HEK293 (cell line): ENCODE measurements at regions not wholly inside any gene's neighbourhood (a gene's known extent, or its start where the extent isn't known, plus 50 kb on each side); places are given as distances from the start of the nearest gene placed in this dataset.
"Not testable (repeated sequence)": the region's sequence is repeated elsewhere in the genome, so short reads cannot be mapped to it uniquely, and the experiment has no call there.

Experiments
- CTCF ChIA-PET: fragments of 350-600 bp; formaldehyde crosslinking; extraction: SDS; loops from one replicate; lab custom pipeline; 2021; ENCODE audit warnings: antibody characterized with exemption; lab: Yijun Ruan, JAX
- POLR2A ChIA-PET: fragments of 300-600 bp; formaldehyde crosslinking; extraction: SDS; loops from one replicate; lab custom pipeline; 2020; ENCODE audit warnings: antibody characterized with exemption, inconsistent platforms; lab: Yijun Ruan, JAX
- H3K27ac ChIP-seq: fragments of 200-500 bp; sonication (Bioruptor generic); 2 replicates; pipeline ENCODE4 v1.5.1; 2014; ENCODE audit warnings: low read depth, low read length, control low read depth, inconsistent platforms; ENCODE audit errors: extremely low read depth
- H3K36me3 ChIP-seq, 2 experiments: fragments of 200-500 bp in 1 of 2; sonication (Bioruptor generic) in 1 of 2; 1 replicate in 1 of 2; 2 replicates in 1 of 2; pipeline ENCODE4 v1.5.1; 2014 to 2017; ENCODE audit warnings: inconsistent platforms in 2 of 2, low read length in 2 of 2; ENCODE audit not compliant: control insufficient read depth in 2 of 2, insufficient read depth in 1 of 2
- H3K4me1 ChIP-seq: fragments of 200-500 bp; sonication (Bioruptor generic); 2 replicates; pipeline ENCODE4 v1.5.1; 2014; ENCODE audit warnings: mild to moderate bottlenecking, low read length, inconsistent platforms; ENCODE audit not compliant: control insufficient read depth, insufficient read depth
- H3K4me3 ChIP-seq: 2 replicates; pipeline ENCODE4 v1.5.1; 2011; ENCODE audit warnings: low read depth, mild to moderate bottlenecking, control low read depth, low read length, moderate library complexity
- H3K9me3 ChIP-seq: fragments of 200-500 bp; sonication (Bioruptor generic); 2 replicates; pipeline ENCODE4 v1.5.1; 2014; ENCODE audit warnings: low read depth, low read length, inconsistent platforms; ENCODE audit not compliant: control insufficient read depth, insufficient read depth

DNA sequence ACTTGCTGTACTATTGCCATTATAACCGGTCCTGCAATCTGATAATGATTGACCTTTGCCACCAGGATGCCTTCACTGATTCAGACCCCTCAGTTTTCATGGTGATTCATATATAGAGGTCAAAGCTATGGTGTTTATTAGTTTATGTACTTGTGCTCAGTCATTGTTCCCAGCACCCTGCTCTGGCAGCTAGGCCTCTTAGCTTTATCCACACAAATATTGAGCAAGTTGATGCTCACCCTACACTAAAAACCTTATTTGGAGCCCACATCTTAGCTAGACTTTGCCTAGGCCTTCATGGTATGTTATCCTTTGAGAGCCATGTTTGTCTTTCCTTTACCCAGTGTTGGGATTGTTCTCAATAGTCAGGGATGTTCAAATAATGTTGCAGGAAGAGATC lies 679.0 kb downstream of the SPATA31A6 start:
- POLR2A ChIA-PET = not testable (repeated sequence)

More for the DNA sequence above, 679.0 kb downstream of the SPATA31A6 start:
- H3K36me3 ChIP-seq, H3K4me3 ChIP-seq, H3K9me3 ChIP-seq, CTCF ChIA-PET, H3K27ac ChIP-seq, H3K4me1 ChIP-seq: not testable (repeated sequence)
